HepG2 (cell line): ENCODE measurements at regions not wholly inside any gene's neighbourhood (a gene's known extent, or its start where the extent isn't known, plus 50 kb on each side); places are given as distances from the start of the nearest gene placed in this dataset.

Source experiments
- ATAC-seq: fragments of 200-7000 bp; cut with Tn5 transposase; 3 replicates; pipeline ENCODE4 v1.9.1; 2020; ENCODE audit warnings: mild to moderate bottlenecking, moderate library complexity
- BruUV-seq: library from RNA; stranded (reverse); fragments of 400-500 nt; replicated peaks from 2 replicates; lab custom pipeline; 2021; lab: Mats Ljungman, UMichigan
- CTCF ChIA-PET: fragments of 300-600 bp; formaldehyde crosslinking; extraction: SDS; loops from one replicate; lab custom pipeline; 2021; ENCODE audit warnings: low total read pairs, inconsistent platforms, low intra/inter-chr PET ratio; lab: Yijun Ruan, JAX
- POLR2A ChIA-PET: fragments of 350-600 bp; sonication (Branson Sonifier 250); formaldehyde crosslinking; loops from one replicate; lab custom pipeline; 2020; ENCODE audit warnings: antibody characterized with exemption, inconsistent platforms; lab: Yijun Ruan, JAX
- DNase-seq: peaks from one replicate; pipeline ENCODE4 v3.0.0-alpha.2; 2015; ENCODE audit warnings: low spot score
- FAIRE-seq: peaks from 3 replicates; lab custom pipeline; 2011; peaks lifted over from hg19 to GRCh38; lab: Jason Lieb, UNC
- H2AFZ ChIP-seq: one replicate; pipeline ENCODE4 v1.6.1; 2011; ENCODE audit warnings: low read length, inconsistent platforms
- H3K27ac ChIP-seq: fragments of 300-600 bp; 3 replicates; pipeline ENCODE4 v1.8.0; 2011; ENCODE audit warnings: mixed run types, mild to moderate bottlenecking, mixed read lengths, low read length, inconsistent platforms; ENCODE audit not compliant: insufficient read depth; ENCODE audit errors: extremely low read length
- H3K27me3 ChIP-seq, 2 experiments: fragments of 200-600 bp in 1 of 2; 2 replicates in 1 of 2; 3 replicates in 1 of 2; pipeline versions ENCODE4 v1.6.0 to v1.8.0; 2011; ENCODE audit warnings: low read length in 2 of 2, mild to moderate bottlenecking in 2 of 2, moderate library complexity in 2 of 2, inconsistent platforms in 1 of 2; ENCODE audit not compliant: insufficient read depth in 2 of 2, control insufficient read depth in 1 of 2
- H3K36me3 ChIP-seq, 2 experiments: fragments of 200-600 bp in 1 of 2; replicated peaks in 1 of 2; 2 replicates in 1 of 2; 3 replicates in 1 of 2; pipeline versions ENCODE4 v1.5.1 to v1.8.0; 2011; ENCODE audit warnings: low read length in 2 of 2, inconsistent platforms in 1 of 2; ENCODE audit not compliant: insufficient read depth in 2 of 2, control insufficient read depth in 1 of 2
- H3K4me1 ChIP-seq: 2 replicates; pipeline ENCODE4 v1.5.1; 2012; ENCODE audit warnings: low read length, inconsistent platforms; ENCODE audit not compliant: insufficient read depth
- H3K4me2 ChIP-seq: 2 replicates; pipeline ENCODE4 v1.6.0; 2011; ENCODE audit warnings: low read depth, low read length, inconsistent platforms
- H3K4me3 ChIP-seq, 3 experiments: fragments of 200-600 bp in 1 of 3; sonication (generic), shearing (Covaris generic) in 1 of 3; replicated peaks in 1 of 3; 2 replicates each; pipeline ENCODE4 v1.5.1; 2011 to 2016; ENCODE audit warnings: low read length in 3 of 3, inconsistent platforms in 2 of 3, low read depth in 2 of 3, mild to moderate bottlenecking in 2 of 3, control low read depth in 1 of 3, mixed read lengths in 1 of 3; ENCODE audit not compliant: insufficient read depth in 1 of 3
- H3K79me2 ChIP-seq: one replicate; pipeline ENCODE4 v1.6.1; 2011; ENCODE audit warnings: low read length, inconsistent platforms; ENCODE audit not compliant: insufficient read depth
- H3K9ac ChIP-seq: 2 replicates; pipeline ENCODE4 v1.6.0; 2011; ENCODE audit warnings: mild to moderate bottlenecking, low read depth, low read length, inconsistent platforms; ENCODE audit not compliant: insufficient read depth
- H3K9me3 ChIP-seq: 2 replicates; pipeline ENCODE4 v1.5.1; 2012; ENCODE audit warnings: mild to moderate bottlenecking, low read length
- H4K20me1 ChIP-seq: 2 replicates; pipeline ENCODE4 v1.6.0; 2011; ENCODE audit warnings: inconsistent platforms, mild to moderate bottlenecking, low read length, moderate library complexity; ENCODE audit not compliant: insufficient read depth
- ELF1 ChIP-seq: sonication (generic); formaldehyde crosslinking; IDR thresholded peaks from 2 replicates; pipeline ENCODE4 v1.4.0; 2020; ENCODE audit warnings: missing genetic modification reagents
- HDAC1 ChIP-seq: sonication (generic); formaldehyde crosslinking; IDR thresholded peaks from 2 replicates; pipeline ENCODE4 v1.5.1; 2020; ENCODE audit warnings: mild to moderate bottlenecking, missing genetic modification reagents
- KLF11 ChIP-seq: IDR thresholded peaks from 2 replicates; pipeline ENCODE4 v1.6.1; 2016; ENCODE audit warnings: missing compliant biosample characterization
- MEIS2 ChIP-seq: sonication (generic); formaldehyde crosslinking; IDR thresholded peaks from 2 replicates; pipeline ENCODE4 v1.9.0; 2021; ENCODE audit warnings: mild to moderate bottlenecking, missing genetic modification reagents
- NFYB ChIP-seq: sonication (generic); formaldehyde crosslinking; IDR thresholded peaks from 2 replicates; pipeline ENCODE4 v1.4.0; 2020; ENCODE audit warnings: missing genetic modification reagents
- NRL ChIP-seq: sonication (generic); formaldehyde crosslinking; IDR thresholded peaks from 2 replicates; pipeline ENCODE4 v1.5.0; 2020; ENCODE audit warnings: missing genetic modification reagents, mild to moderate bottlenecking, moderate library complexity, borderline replicate concordance
- SIX4 ChIP-seq: sonication (generic); formaldehyde crosslinking; IDR thresholded peaks from 2 replicates; pipeline ENCODE4 v1.4.0; 2020; ENCODE audit warnings: missing genetic modification reagents
- USF2 ChIP-seq, 2 experiments: sonication (generic) in 1 of 2; formaldehyde crosslinking in 1 of 2; IDR thresholded peaks; 2 replicates each; pipeline versions ENCODE4 v1.5.1 to v1.6.1; 2011 to 2020; ENCODE audit warnings: borderline replicate concordance in 1 of 2, low read depth in 1 of 2, low read length in 1 of 2, mild to moderate bottlenecking in 1 of 2, missing genetic modification reagents in 1 of 2, moderate library complexity in 1 of 2
- ZFAT ChIP-seq: sonication (generic); formaldehyde crosslinking; conservative IDR thresholded peaks from 2 replicates; pipeline ENCODE4 v1.8.1; 2023; ENCODE audit warnings: missing genetic modification reagents, inconsistent platforms
- ZNF44 ChIP-seq: sonication (generic); formaldehyde crosslinking; IDR thresholded peaks from 2 replicates; pipeline ENCODE4 v1.5.1; 2020; ENCODE audit warnings: mild to moderate bottlenecking, missing genetic modification reagents
- ZNF468 ChIP-seq: sonication (generic); formaldehyde crosslinking; IDR thresholded peaks from 2 replicates; pipeline ENCODE4 v1.8.0; 2022; ENCODE audit warnings: mild to moderate bottlenecking, moderate library complexity, missing genetic modification reagents
- ZNF740 ChIP-seq: sonication (generic); formaldehyde crosslinking; IDR thresholded peaks from 2 replicates; pipeline ENCODE4 v1.4.0; 2020; ENCODE audit warnings: missing genetic modification reagents
- WGBS: methylation state at CpG from one replicate; pipeline ENCODE4 v1.1.6; 2017; ENCODE audit warnings: low lambda C conversion rate; 5-methylcytosine and 5-hydroxymethylcytosine counted together
- in situ Hi-C: cut with HindIII; loops from 2 replicates; pipeline ENCODE4 v1.10.0; 2017; ENCODE audit warnings: low pct_unique_long_range_greater_than_20kb; ENCODE audit not compliant: extremely low pct_ligation_motif_present
- intact Hi-C: fragments of 100-400 bp; cut with micrococcal nuclease; formaldehyde crosslinking; loops from one replicate; pipeline ENCODE4 v1.10.0; 2022; ENCODE audit not compliant: unreplicated experiment

GRCh38 chr1:239778208-239778813 is 313.4 kb upstream of the FMN2 start (continued):
- TF ChIP-seq ZNF468, result no peak
- TF ChIP-seq ZNF740 (CRISPR knock-in tag), result no peak
- TF ChIP-seq HDAC1 (CRISPR knock-in tag), result no peak
- TF ChIP-seq NFYB (CRISPR knock-in tag), result no peak

- Histone ChIP-seq H3K4me1 (no peaks in the 10 kb centered on the region), H4K20me1 (no peaks in the 10 kb centered on the region), H3K36me3 (no peaks in the 10 kb centered on the region), H3K79me2 (no peaks in the 10 kb centered on the region), H2AFZ (no peak overlapping the region), H3K27me3 (no peaks in the 10 kb centered on the region), H3K4me3 (no peak overlapping the region), H3K4me2 (no peak overlapping the region), H3K9me3 (no peaks in the 10 kb centered on the region), H3K27ac (no peak overlapping the region), H3K9ac (no peak overlapping the region)
- WGBS, result 15% methylated on average over 2 of the region's 2 CpGs
- CTCF ChIA-PET, result no interaction called here
- intact Hi-C loops, result no loop called here
- ATAC-seq, result no peak
- BruUV-seq, result no TSS peak
- TF ChIP-seq NRL (CRISPR knock-in tag) (no peak), ZFAT (CRISPR knock-in tag) (no peak), MEIS2 (CRISPR knock-in tag) (no peak), USF2 (IDR thresholded peaks at IDR 0.05; ENCODE audit: low read depth, low read length) (no peak), USF2 (CRISPR knock-in tag; IDR thresholded peaks at IDR 0.05; ENCODE audit: borderline replicate concordance) (no peak), SIX4 (CRISPR knock-in tag) (no peak), ZNF44 (no peak), KLF11 (CRISPR knock-in tag) (no peak), ELF1 (no peak)
- in situ Hi-C loops, result no loop called here
- DNase-seq, result no peak
- no peak for FAIRE-seq
- POLR2A ChIA-PET, result no interaction called here
Measured at GRCh38 chr1:239779962-239780361, 311.7 kb upstream of the FMN2 start.
